Hepatocyte (in vitro differentiated cells): ENCODE measurements at regions not wholly inside any gene's neighbourhood (a gene's known extent, or its start where the extent isn't known, plus 50 kb on each side); places are given as distances from the start of the nearest gene placed in this dataset.

Experiments
- EZH2 ChIP-seq: fragments of 200-600 bp; sonication (generic); IDR thresholded peaks from 2 replicates; pipeline ENCODE4 v1.6.1; 2016; ENCODE audit warnings: antibody characterized with exemption, mild to moderate bottlenecking, borderline replicate concordance
- TF ChIP-seq, protein P1 (sequence below): fragments of 200-600 bp; sonication (generic); IDR thresholded peaks from 2 replicates; pipeline ENCODE4 v1.5.1; 2016; ENCODE audit warnings: antibody characterized with exemption, mild to moderate bottlenecking; ENCODE audit not compliant: poor library complexity

DNA sequence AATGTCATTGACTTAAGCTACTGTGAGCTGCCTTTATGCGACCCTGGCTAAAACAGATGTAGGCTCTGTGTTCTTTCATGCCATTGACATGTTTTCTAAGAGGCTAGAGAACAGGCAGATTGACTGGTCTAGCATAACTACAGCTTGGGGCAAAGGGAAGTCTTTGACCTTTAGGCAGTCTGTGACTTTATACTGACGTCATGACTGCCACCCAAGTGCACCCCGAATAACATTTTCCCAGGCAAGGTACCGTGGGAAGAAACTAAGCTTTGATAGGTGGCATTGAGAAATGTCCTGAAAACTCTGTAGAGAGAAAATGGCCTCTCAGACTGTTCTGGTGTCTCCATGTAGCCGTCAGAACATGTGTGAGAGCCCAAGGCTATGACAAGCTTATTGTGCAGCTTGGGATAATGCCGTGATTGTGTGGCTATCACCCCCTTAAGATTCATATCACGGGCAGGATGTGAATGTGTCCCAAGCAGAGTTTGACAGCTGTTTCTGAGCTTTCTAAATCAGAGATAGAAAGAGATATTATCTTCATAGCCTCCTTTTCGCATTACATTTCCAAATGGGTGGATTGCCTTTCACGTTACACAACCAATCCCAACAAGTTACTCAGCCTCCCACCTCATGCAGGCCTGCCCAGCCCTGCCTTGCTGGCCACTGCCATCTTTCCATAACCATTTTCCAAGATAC, 672.2 kb upstream of the ACVR2A start:
- TF ChIP-seq, protein P1, sequence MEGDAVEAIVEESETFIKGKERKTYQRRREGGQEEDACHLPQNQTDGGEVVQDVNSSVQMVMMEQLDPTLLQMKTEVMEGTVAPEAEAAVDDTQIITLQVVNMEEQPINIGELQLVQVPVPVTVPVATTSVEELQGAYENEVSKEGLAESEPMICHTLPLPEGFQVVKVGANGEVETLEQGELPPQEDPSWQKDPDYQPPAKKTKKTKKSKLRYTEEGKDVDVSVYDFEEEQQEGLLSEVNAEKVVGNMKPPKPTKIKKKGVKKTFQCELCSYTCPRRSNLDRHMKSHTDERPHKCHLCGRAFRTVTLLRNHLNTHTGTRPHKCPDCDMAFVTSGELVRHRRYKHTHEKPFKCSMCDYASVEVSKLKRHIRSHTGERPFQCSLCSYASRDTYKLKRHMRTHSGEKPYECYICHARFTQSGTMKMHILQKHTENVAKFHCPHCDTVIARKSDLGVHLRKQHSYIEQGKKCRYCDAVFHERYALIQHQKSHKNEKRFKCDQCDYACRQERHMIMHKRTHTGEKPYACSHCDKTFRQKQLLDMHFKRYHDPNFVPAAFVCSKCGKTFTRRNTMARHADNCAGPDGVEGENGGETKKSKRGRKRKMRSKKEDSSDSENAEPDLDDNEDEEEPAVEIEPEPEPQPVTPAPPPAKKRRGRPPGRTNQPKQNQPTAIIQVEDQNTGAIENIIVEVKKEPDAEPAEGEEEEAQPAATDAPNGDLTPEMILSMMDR, result no peak
- TF ChIP-seq EZH2, result no peak
